Psoas muscle (tissue), 7 donors: ENCODE measurements at regions not wholly inside any gene's neighbourhood (a gene's known extent, or its start where the extent isn't known, plus 50 kb on each side); places are given as distances from the start of the nearest gene placed in this dataset.

ENCODE experiments used
- ATAC-seq, 4 donors: fragments of 200-7000 bp; cut with Tn5 transposase; one replicate each; pipeline ENCODE4 v1.9.1; 2020; ENCODE audit warnings: moderate library complexity in 3 of 4, mild to moderate bottlenecking in 2 of 4
- DNase-seq, 2 donors: peaks; one replicate each; pipeline ENCODE4 v3.0.0-alpha.2; 2020
- H3K27ac ChIP-seq: fragments of 200-600 bp; one replicate; pipeline ENCODE4 v1.8.0; 2022
- H3K27me3 ChIP-seq, 3 donors: fragments of 200-600 bp in 1 of 3; one replicate each; pipeline versions ENCODE4 v1.6.1 to v1.8.0; 2013 to 2022; ENCODE audit warnings: low read length in 2 of 3, mild to moderate bottlenecking in 2 of 3, moderate library complexity in 1 of 3; ENCODE audit not compliant: insufficient read depth in 3 of 3
- H3K36me3 ChIP-seq, 2 donors: fragments of 200-600 bp in 1 of 2; one replicate each; pipeline versions ENCODE4 v1.6.1 to v1.8.0; 2013 to 2022; ENCODE audit warnings: low read depth in 1 of 2, mild to moderate bottlenecking in 1 of 2, moderate library complexity in 1 of 2; ENCODE audit not compliant: insufficient read depth in 1 of 2
- H3K4me1 ChIP-seq: fragments of 200-600 bp; one replicate; pipeline ENCODE4 v1.8.0; 2022
- H3K4me3 ChIP-seq: fragments of 200-600 bp; one replicate; pipeline ENCODE4 v1.8.0; 2022; ENCODE audit warnings: mild to moderate bottlenecking
- H3K9me3 ChIP-seq: fragments of 200-600 bp; one replicate; pipeline ENCODE4 v1.8.0; 2022
- CTCF ChIP-seq: fragments of 200-600 bp; IDR thresholded peaks from one replicate; pipeline ENCODE4 v1.8.0; 2022; ENCODE audit warnings: antibody characterized with exemption
- WGBS, 3 donors: extraction: QIAGEN DNeasy Blood & Tissue Kit; methylation state at CpG; one replicate each; pipeline versions ENCODE4 v1.1.6 to v1.1.7; 2013; 5-methylcytosine and 5-hydroxymethylcytosine counted together
- intact Hi-C, 2 donors: fragments of 100-400 bp; cut with DNase I; formaldehyde crosslinking; loops; one replicate each; pipeline versions ENCODE4 v1.11.0 to v1.14.2; 2022
- donor health status: healthy with polysubstance abuse.
- donor health status: DM: no; HTN: no; CAD: no; lungs with moderate emphysema.
- donor health status: Bipolar disorder and iron deficiency.
- donor health status: healthy.
- donor health status: DM: yes; HTN: yes; CAD: no.
- donor health status: DM: no; HTN: no; CAD: no.
- donor health status: DM: yes; HTN: yes; CAD: no.

- no peaks in the 10 kb centered on the region for H3K9me3 ChIP-seq
- DNase-seq = no peak
- peaks cover 0 to 33% (median 0%) of the 10 kb centered on the region in 3 donors for H3K27me3 ChIP-seq
- intact Hi-C loops = no loop called here
- H3K4me3 ChIP-seq = no peak overlapping the region
- H3K4me1 ChIP-seq = no peaks in the 10 kb centered on the region
- H3K36me3 ChIP-seq = no peaks in the 10 kb centered on the region
- ATAC-seq = no peak
- 92 to 94% (median 92%) methylated on average over 3 of the region's 3 CpGs for WGBS, 3 donors
- H3K27ac ChIP-seq = no peak overlapping the region
- no peak for TF ChIP-seq CTCF
These were observed 77.7 kb upstream of the ATP6AP2 start for GRCh38 chrX:40503094-40503493.

- intact Hi-C loops = no loop called here
- H3K4me1 ChIP-seq = no peaks in the 10 kb centered on the region
- TF ChIP-seq CTCF = no peak
- DNase-seq (no peak), ATAC-seq (no peak)
- H3K4me3 ChIP-seq = no peak overlapping the region
- no peak overlapping the region for H3K27ac ChIP-seq
- H3K27me3 ChIP-seq = peaks cover 0 to 37% (median 0%) of the 10 kb centered on the region in 3 donors
- no peaks in the 10 kb centered on the region for H3K36me3 ChIP-seq
- no peaks in the 10 kb centered on the region for H3K9me3 ChIP-seq
These were observed 78.1 kb upstream of the ATP6AP2 start for GRCh38 chrX:40502688-40503087.

GRCh38 chrX:40501164-40501855, 79.5 kb upstream of the ATP6AP2 start:
- Histone ChIP-seq H3K27ac (no peak overlapping the region), H3K36me3 (no peaks in the 10 kb centered on the region), H3K27me3 (peaks cover 0 to 32% (median 0%) of the 10 kb centered on the region in 3 donors), H3K4me3 (no peak overlapping the region), H3K9me3 (no peaks in the 10 kb centered on the region), H3K4me1 (no peaks in the 10 kb centered on the region)
- intact Hi-C loops = no loop called here
- 74 to 95% (median 79%) methylated on average over 8 to 11 of the region's 11 CpGs for WGBS, 3 donors
- ATAC-seq (no peak), DNase-seq (no peak)
- TF ChIP-seq CTCF = no peak

GRCh38 chrX:40496728-40497127, 84.0 kb upstream of the ATP6AP2 start:
- no peaks in the 10 kb centered on the region for H3K36me3 ChIP-seq
- no peaks in the 10 kb centered on the region for H3K4me1 ChIP-seq
- WGBS, 3 donors = 26 to 50% (median 41%) methylated on average over 4 of the region's 4 CpGs
- no peak for ATAC-seq
- H3K4me3 ChIP-seq = no peak overlapping the region
- no peak overlapping the region for H3K27ac ChIP-seq
- H3K9me3 ChIP-seq = no peaks in the 10 kb centered on the region
- peaks cover 0 to 21% (median 0%) of the 10 kb centered on the region in 3 donors for H3K27me3 ChIP-seq
- intact Hi-C loops = no loop called here
- DNase-seq = no peak
- TF ChIP-seq CTCF = peak; percentile 5

- Histone ChIP-seq H3K27ac (no peak overlapping the region), H3K27me3 (peaks cover 0 to 29% (median 0%) of the 10 kb centered on the region in 3 donors), H3K9me3 (no peaks in the 10 kb centered on the region), H3K4me3 (no peak overlapping the region), H3K4me1 (no peaks in the 10 kb centered on the region), H3K36me3 (no peaks in the 10 kb centered on the region)
- ATAC-seq (no peak), DNase-seq (no peak)
- intact Hi-C loops = no loop called here
- no peak for TF ChIP-seq CTCF
- WGBS, 3 donors = 0 to 100% (median 0%) methylated on average over 1 of the region's 1 CpG
These were observed 85.1 kb upstream of the ATP6AP2 start for GRCh38 chrX:40495659-40496058.
